SK-N-SH (cell line): ENCODE measurements at regions not wholly inside any gene's neighbourhood (a gene's known extent, or its start where the extent isn't known, plus 50 kb on each side); places are given as distances from the start of the nearest gene placed in this dataset.

Experiments
- CTCF ChIA-PET: fragments of 300-600, 350-600 bp; formaldehyde crosslinking; extraction: SDS; loops from one replicate; lab custom pipeline; 2021; lab: Yijun Ruan, JAX
- POLR2A ChIA-PET: fragments of 350-600 bp; sonication (Branson Sonifier 250); formaldehyde crosslinking; extraction: SDS; loops from one replicate; lab custom pipeline; 2020; ENCODE audit warnings: antibody characterized with exemption, inconsistent platforms; lab: Yijun Ruan, JAX
- DNase-seq: peaks from one replicate; pipeline ENCODE4 v3.0.0; 2012
- H2AFZ ChIP-seq: fragments of 200-600 bp; sonication (generic); 2 replicates; pipeline ENCODE4 v1.8.1; 2016; ENCODE audit warnings: antibody characterized with exemption, mild to moderate bottlenecking, low read depth
- H3F3A ChIP-seq: fragments of 200-600 bp; sonication (generic); replicated peaks from 2 replicates; pipeline ENCODE3; 2016; ENCODE audit warnings: antibody characterized with exemption, mild to moderate bottlenecking; ENCODE audit not compliant: insufficient read depth
- H3K27ac ChIP-seq, 2 experiments: fragments of 200-500 bp in 1 of 2; fragments of 200-600 bp in 1 of 2; sonication (Bioruptor generic) in 1 of 2; sonication (generic), shearing (Covaris generic) in 1 of 2; 2 replicates each; pipeline versions ENCODE4 v1.5.1 to v1.6.1; 2014 to 2016; ENCODE audit warnings: low read depth in 2 of 2, inconsistent platforms in 1 of 2, low read length in 1 of 2, mild to moderate bottlenecking in 1 of 2, mixed read lengths in 1 of 2
- H3K27me3 ChIP-seq: fragments of 200-600 bp; sonication (generic), shearing (Covaris generic); 2 replicates; pipeline ENCODE4 v1.6.1; 2016; ENCODE audit warnings: mixed run types; ENCODE audit not compliant: insufficient read depth
- H3K36me3 ChIP-seq, 2 experiments: fragments of 200-500 bp in 1 of 2; fragments of 200-600 bp in 1 of 2; sonication (Bioruptor generic) in 1 of 2; sonication (generic) in 1 of 2; replicated peaks in 1 of 2; 2 replicates each; pipeline versions ENCODE3 to v1.5.1; 2014 to 2016; ENCODE audit warnings: low read length in 1 of 2, mild to moderate bottlenecking in 1 of 2; ENCODE audit not compliant: insufficient read depth in 2 of 2, control insufficient read depth in 1 of 2
- H3K4me1 ChIP-seq, 2 experiments: fragments of 200-500 bp in 1 of 2; fragments of 200-600 bp in 1 of 2; sonication (Bioruptor generic) in 1 of 2; sonication (generic), shearing (Covaris generic) in 1 of 2; 2 replicates each; pipeline versions ENCODE4 v1.5.1 to v1.6.1; 2014 to 2016; ENCODE audit warnings: low read depth in 1 of 2, low read length in 1 of 2, mixed run types in 1 of 2; ENCODE audit not compliant: insufficient read depth in 2 of 2, control insufficient read depth in 1 of 2
- H3K4me2 ChIP-seq: fragments of 200-600 bp; sonication (generic), shearing (Covaris generic); 2 replicates; pipeline ENCODE4 v1.6.1; 2017; ENCODE audit warnings: mixed run types
- H3K4me3 ChIP-seq, 2 experiments: fragments of 200-500 bp in 1 of 2; fragments of 200-600 bp in 1 of 2; sonication (Bioruptor generic) in 1 of 2; sonication (generic), shearing (Covaris generic) in 1 of 2; 2 replicates each; pipeline versions ENCODE4 v1.5.1 to v1.8.1; 2014 to 2016; ENCODE audit warnings: low read depth in 2 of 2, inconsistent platforms in 1 of 2, low read length in 1 of 2, mild to moderate bottlenecking in 1 of 2, mixed read lengths in 1 of 2, moderate library complexity in 1 of 2
- H3K79me2 ChIP-seq: fragments of 200-600 bp; sonication (generic); 2 replicates; pipeline ENCODE4 v1.8.1; 2017; ENCODE audit warnings: mild to moderate bottlenecking; ENCODE audit not compliant: insufficient read depth
- H3K9ac ChIP-seq: fragments of 200-600 bp; sonication (generic); 2 replicates; pipeline ENCODE4 v1.6.1; 2017; ENCODE audit warnings: mixed run types
- H3K9me2 ChIP-seq: fragments of 200-600 bp; sonication (generic); 2 replicates; pipeline ENCODE4 v1.6.1; 2017; ENCODE audit warnings: mixed run types
- H3K9me3 ChIP-seq: fragments of 200-600 bp; sonication (generic); 2 replicates; pipeline ENCODE4 v1.6.1; 2017; ENCODE audit warnings: mixed run types, mild to moderate bottlenecking, moderate library complexity
- H4K20me1 ChIP-seq: fragments of 200-600 bp; sonication (generic); 2 replicates; pipeline ENCODE4 v1.6.1; 2017; ENCODE audit warnings: mild to moderate bottlenecking, mixed run types; ENCODE audit not compliant: insufficient read depth
- ELF1 ChIP-seq: IDR thresholded peaks from 2 replicates; pipeline ENCODE4 v1.4.0; 2012
- EP300 ChIP-seq, 2 experiments: IDR thresholded peaks; 2 replicates each; pipeline versions ENCODE4 v1.4.0 to v1.6.1; 2012; ENCODE audit warnings: borderline replicate concordance in 1 of 2, low read depth in 1 of 2, low read length in 1 of 2
- EZH2phosphoT487 ChIP-seq: fragments of 200-600 bp; sonication (generic); IDR thresholded peaks from 2 replicates; pipeline ENCODE4 v1.6.1; 2017; ENCODE audit warnings: low read depth, mixed run types, mild to moderate bottlenecking, antibody characterized with exemption, moderate library complexity, borderline replicate concordance
- FOSL2 ChIP-seq: IDR thresholded peaks from 2 replicates; pipeline ENCODE4 v1.4.0; 2012; ENCODE audit warnings: low read depth, mild to moderate bottlenecking, moderate library complexity, borderline replicate concordance
- FOXM1 ChIP-seq: IDR thresholded peaks from 2 replicates; pipeline ENCODE4 v1.4.0; 2012; ENCODE audit warnings: low read depth, mild to moderate bottlenecking
- GATA2 ChIP-seq: sonication (generic); formaldehyde crosslinking; IDR thresholded peaks from 2 replicates; pipeline ENCODE4 v1.5.0; 2020; ENCODE audit warnings: mild to moderate bottlenecking, missing genetic modification reagents
- JUND ChIP-seq: IDR thresholded peaks from 2 replicates; pipeline ENCODE4 v1.4.0; 2012
- MEF2A ChIP-seq: IDR thresholded peaks from 2 replicates; pipeline ENCODE4 v1.4.0; 2012; ENCODE audit warnings: low read depth, borderline replicate concordance
- POLR2AphosphoS5 ChIP-seq: IDR thresholded peaks from 2 replicates; pipeline ENCODE4 v1.6.1; 2012; ENCODE audit warnings: low read depth, low read length
- RAD21 ChIP-seq: IDR thresholded peaks from 2 replicates; pipeline ENCODE4 v1.6.1; 2012; ENCODE audit warnings: mild to moderate bottlenecking, low read length
- RCOR1 ChIP-seq: fragments of 150-350 bp; IDR thresholded peaks from 2 replicates; pipeline ENCODE4 v1.6.1; 2017; ENCODE audit warnings: antibody characterized with exemption, low read length
- RFX5 ChIP-seq: IDR thresholded peaks from 2 replicates; pipeline ENCODE4 v1.6.1; 2012; ENCODE audit warnings: mild to moderate bottlenecking, improper control_type of control experiment, low read length
- SMC3 ChIP-seq: IDR thresholded peaks from 2 replicates; pipeline ENCODE4 v1.6.1; 2012; ENCODE audit warnings: low read depth, low read length, improper control_type of control experiment
- TCF12 ChIP-seq: IDR thresholded peaks from 2 replicates; pipeline ENCODE4 v1.4.0; 2012
- USF1 ChIP-seq: IDR thresholded peaks from 2 replicates; pipeline ENCODE4 v1.4.0; 2012; ENCODE audit warnings: low read depth, borderline replicate concordance
- YY1 ChIP-seq: IDR thresholded peaks from 2 replicates; pipeline ENCODE4 v1.4.0; 2012; ENCODE audit warnings: low read depth, mild to moderate bottlenecking
- WGBS: methylation state at CpG from one replicate; pipeline ENCODE4 v1.1.6; 2017; ENCODE audit warnings: low lambda C conversion rate; 5-methylcytosine and 5-hydroxymethylcytosine counted together

GRCh38 chr3:124397088-124397487 lies 333.2 kb upstream of the UMPS start (continued):
- TF ChIP-seq TCF12 = no peak
- no peak for TF ChIP-seq GATA2 (CRISPR knock-in tag)
- no peak for TF ChIP-seq USF1
- no peak for TF ChIP-seq FOXM1
- no peak for TF ChIP-seq EZH2phosphoT487
- TF ChIP-seq FOSL2 = no peak
- TF ChIP-seq, all 33 proteins: peak for 0

DNA sequence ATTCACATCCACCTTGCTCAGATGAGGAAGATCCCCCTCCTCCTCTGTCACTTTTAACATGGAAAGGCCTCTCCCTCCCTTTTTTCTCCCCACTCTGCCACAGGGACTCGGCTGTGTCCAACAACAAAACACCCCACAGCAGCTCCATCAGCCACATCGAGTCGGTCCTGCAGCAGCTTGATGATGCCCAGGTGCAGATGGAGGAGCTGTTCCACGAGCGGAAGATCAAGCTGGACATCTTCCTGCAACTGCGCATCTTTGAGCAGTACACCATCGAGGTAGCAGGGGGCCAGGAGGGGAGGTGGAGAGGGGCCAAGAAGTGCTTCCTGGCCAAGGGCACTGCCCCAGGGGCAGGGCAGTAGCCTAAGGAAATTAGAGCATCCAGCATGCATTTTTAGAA lies 331.7 kb upstream of the UMPS start:
- Histone ChIP-seq H3K4me3 (no peak overlapping the region), H3K79me2 (no peaks in the 10 kb centered on the region), H2AFZ (no peak overlapping the region), H3K27ac (no peak overlapping the region; a peak in 1 of 4 replicates), H3K9ac (no peak overlapping the region), H3K4me1 (peaks cover 0 to 36% of the 10 kb centered on the region in 2 experiments; a peak in 2 of 4 replicates), H3K9me3 (no peaks in the 10 kb centered on the region), H3K27me3 (no peaks in the 10 kb centered on the region), H3F3A (peaks cover 3% of the 10 kb centered on the region), H3K36me3 (peaks cover 23 to 30% of the 10 kb centered on the region in 2 experiments), H4K20me1 (no peaks in the 10 kb centered on the region), H3K9me2 (no peaks in the 10 kb centered on the region), H3K4me2 (no peak overlapping the region)
- CTCF ChIA-PET = interaction anchor here (1.3 to 3.0 kb wide), 2 partner anchors 51 to 70 kb away, joined by 3 to 10 read pairs; no protein-coding TSS in a partner anchor
- DNase-seq = no peak
- TF ChIP-seq EP300 (IDR thresholded peaks at IDR 0.05; ENCODE audit: borderline replicate concordance in 1 of 2, low read depth in 1 of 2, low read length in 1 of 2) (no peak), FOSL2 (no peak), POLR2AphosphoS5 (no peak), TCF12 (no peak), RAD21 (no peak), RFX5 (no peak)
- 87% methylated on average over 7 of the region's 7 CpGs for WGBS
- POLR2A ChIA-PET = no interaction called here

- H2AFZ ChIP-seq = no peak overlapping the region
- no peaks in the 10 kb centered on the region for H3K79me2 ChIP-seq
- H3K9me2 ChIP-seq = no peaks in the 10 kb centered on the region
- peaks cover 0 to 15% of the 10 kb centered on the region in 2 experiments; a peak in 2 of 4 replicates for H3K4me1 ChIP-seq
- peaks cover 3% of the 10 kb centered on the region for H3F3A ChIP-seq
- no peaks in the 10 kb centered on the region for H4K20me1 ChIP-seq
- WGBS = 90% methylated on average over 2 of the region's 2 CpGs
- H3K4me2 ChIP-seq = no peak overlapping the region
- H3K9ac ChIP-seq = no peak overlapping the region
- peaks cover 24 to 27% of the 10 kb centered on the region in 2 experiments for H3K36me3 ChIP-seq
- no peaks in the 10 kb centered on the region for H3K27me3 ChIP-seq
- POLR2A ChIA-PET = no interaction called here
- DNase-seq = no peak
- TF ChIP-seq SMC3 = no peak
- no peak for TF ChIP-seq JUND
- no peak for TF ChIP-seq YY1
- no peak for TF ChIP-seq RCOR1
- no peak for TF ChIP-seq MEF2A
- TF ChIP-seq USF1 = no peak
- TF ChIP-seq TCF12 = no peak
- TF ChIP-seq ELF1 = no peak
- TF ChIP-seq, all 33 proteins: peak for 0
- H3K9me3 ChIP-seq = no peaks in the 10 kb centered on the region
- CTCF ChIA-PET = interaction anchor here (1.0 kb wide), 1 partner anchor 66 kb away, joined by 3 read pairs; no protein-coding TSS in a partner anchor
- H3K27ac ChIP-seq = peak overlapping the region in 1 of 2 experiments; percentile 51; a peak in 2 of 4 replicates
- no peak overlapping the region for H3K4me3 ChIP-seq
These were observed 328.4 kb upstream of the UMPS start for GRCh38 chr3:124401843-124402242.
